ENCODE measurements at regions not wholly inside any gene's neighbourhood (a gene's known extent, or its start where the extent isn't known, plus 50 kb on each side); places are given as distances from the start of the nearest gene placed in this dataset.

DNA sequence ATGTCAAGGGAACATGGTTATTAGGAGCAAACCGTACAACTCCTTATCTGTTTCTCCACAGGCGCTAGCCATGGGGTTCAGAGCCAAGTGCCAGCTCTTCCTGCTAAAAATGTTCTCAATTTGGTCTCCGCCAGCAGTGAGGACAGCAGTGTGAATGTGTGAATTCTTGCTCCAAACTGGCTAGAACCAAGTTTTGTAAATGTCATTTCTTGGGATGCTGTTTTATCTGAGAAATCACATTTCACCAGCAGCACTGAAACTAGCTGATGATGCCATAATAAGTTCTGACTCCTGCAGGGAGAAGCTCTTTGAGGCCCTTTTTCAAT, 140.6 kb upstream of the LGALSL start (continued):
- TF ChIP-seq CHD7 (IDR thresholded peaks at IDR 0.05; ENCODE audit: insufficient replicate concordance, low read length) (no peak), SIN3A (conservative IDR thresholded peaks at IDR 0.05 in 1 of 2, IDR thresholded peaks at IDR 0.05 in 1 of 2; ENCODE audit: low read depth in 1 of 2, low read length in 2 of 2) (no peak), HDAC2 (IDR thresholded peaks at IDR 0.05; ENCODE audit: borderline replicate concordance in 1 of 2, low read depth in 2 of 2, low read length in 2 of 2) (no peak), BACH1 (IDR thresholded peaks at IDR 0.05; ENCODE audit: low read length) (no peak), TEAD4 (IDR thresholded peaks at IDR 0.05; ENCODE audit: low read depth, low read length) (no peak), SP1 (IDR thresholded peaks at IDR 0.05; ENCODE audit: low read depth, low read length) (no peak), NANOG (IDR thresholded peaks at IDR 0.05; ENCODE audit: insufficient read depth, low read depth, low read length, poor library complexity, severe bottlenecking) (no peak), SIRT6 (IDR thresholded peaks at IDR 0.05; ENCODE audit: low read length) (no peak)

Measured in H1 (cell line).